ENCODE measurements at regions not wholly inside any gene's neighbourhood (a gene's known extent, or its start where the extent isn't known, plus 50 kb on each side); places are given as distances from the start of the nearest gene placed in this dataset.

DNA sequence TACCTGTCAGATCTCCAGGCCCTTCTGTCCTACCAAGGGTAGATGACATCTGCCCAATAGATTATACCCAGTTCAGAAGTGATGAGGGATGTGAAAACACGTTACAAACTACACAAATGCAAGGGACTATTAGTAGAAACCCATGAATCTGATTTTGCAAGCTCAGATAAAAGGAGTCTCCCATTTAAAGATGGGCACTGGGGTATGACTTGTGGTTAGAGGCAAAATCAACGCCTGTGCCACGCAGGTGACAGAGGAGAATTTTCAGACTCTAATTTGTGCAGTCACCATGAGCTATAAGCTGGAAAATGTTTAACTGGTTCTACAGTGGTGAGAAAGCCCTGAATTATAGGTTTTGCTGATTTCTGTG, 184.4 kb upstream of the LPP start:
- Histone ChIP-seq H2AFZ (ENCODE audit: low read length) (no peak overlapping the region), H2BK20ac (ENCODE audit: low read depth, low read length, poor library complexity, severe bottlenecking) (no peak overlapping the region), H3T11ph (ENCODE audit: low read length) (no peak overlapping the region), H2BK5ac (ENCODE audit: insufficient read length, low read length) (no peak overlapping the region), H3K9me3 (ENCODE audit: control insufficient read depth, low read depth, low read length) (no peaks in the 10 kb centered on the region), H3K14ac (ENCODE audit: insufficient read depth, low read length) (no peak overlapping the region), H4K91ac (ENCODE audit: insufficient read length, low read depth, low read length) (no peak overlapping the region), H4K5ac (ENCODE audit: insufficient read length, low read depth, low read length) (no peak overlapping the region), H4K8ac (replicated peaks; ENCODE audit: insufficient read length, low read depth, low read length) (no peak overlapping the region), H3K79me2 (ENCODE audit: insufficient read depth, low read length) (no peaks in the 10 kb centered on the region), H3K23me2 (ENCODE audit: insufficient read length, low read depth, low read length, poor library complexity, severe bottlenecking) (no peaks in the 10 kb centered on the region), H3K18ac (ENCODE audit: insufficient read length, low read depth, low read length) (no peak overlapping the region), H2BK120ac (ENCODE audit: low read depth, low read length, poor library complexity, severe bottlenecking) (no peak overlapping the region), H3K27me3 (ENCODE audit: insufficient read depth, low read length) (no peaks in the 10 kb centered on the region; the same call in 1 of the 2 replicates), H2BK15ac (ENCODE audit: low read depth, low read length) (no peak overlapping the region), H3K27ac (ENCODE audit: insufficient read length, low read depth, low read length) (no peak overlapping the region), H3K23ac (ENCODE audit: insufficient read length, low read depth, low read length) (no peak overlapping the region), H4K20me1 (ENCODE audit: control insufficient read depth, insufficient read depth, insufficient read length) (no peaks in the 10 kb centered on the region), H2AK5ac (ENCODE audit: insufficient read length, low read length) (no peak overlapping the region), H2BK12ac (ENCODE audit: insufficient read length, low read depth, low read length) (no peak overlapping the region), H3K9ac (ENCODE audit: extremely low read depth, insufficient read length, low read length) (no peak overlapping the region), H3K4ac (ENCODE audit: low read depth, low read length) (no peak overlapping the region), H3K79me1 (ENCODE audit: insufficient read depth, low read depth, low read length, poor library complexity, severe bottlenecking) (no peaks in the 10 kb centered on the region), H3K4me2 (ENCODE audit: insufficient read depth, insufficient read length, low read length) (no peak overlapping the region), H3K56ac (ENCODE audit: insufficient read length, low read depth, low read length) (no peak overlapping the region), H3K4me1 (ENCODE audit: insufficient read depth, low read length) (no peaks in the 10 kb centered on the region)
- no peaks in the 10 kb centered on the region for H3K36me3 Mint-ChIP-seq (ENCODE audit: insufficient read depth in 1 of 3, low read depth in 3 of 3)
- WGBS (ENCODE audit: extremely low coverage, insufficient read length, low lambda C conversion rate) = no CpG with 5 or more reads among the region's 3 CpGs
- no peak for DNase-seq
- TF ChIP-seq, protein P1, sequence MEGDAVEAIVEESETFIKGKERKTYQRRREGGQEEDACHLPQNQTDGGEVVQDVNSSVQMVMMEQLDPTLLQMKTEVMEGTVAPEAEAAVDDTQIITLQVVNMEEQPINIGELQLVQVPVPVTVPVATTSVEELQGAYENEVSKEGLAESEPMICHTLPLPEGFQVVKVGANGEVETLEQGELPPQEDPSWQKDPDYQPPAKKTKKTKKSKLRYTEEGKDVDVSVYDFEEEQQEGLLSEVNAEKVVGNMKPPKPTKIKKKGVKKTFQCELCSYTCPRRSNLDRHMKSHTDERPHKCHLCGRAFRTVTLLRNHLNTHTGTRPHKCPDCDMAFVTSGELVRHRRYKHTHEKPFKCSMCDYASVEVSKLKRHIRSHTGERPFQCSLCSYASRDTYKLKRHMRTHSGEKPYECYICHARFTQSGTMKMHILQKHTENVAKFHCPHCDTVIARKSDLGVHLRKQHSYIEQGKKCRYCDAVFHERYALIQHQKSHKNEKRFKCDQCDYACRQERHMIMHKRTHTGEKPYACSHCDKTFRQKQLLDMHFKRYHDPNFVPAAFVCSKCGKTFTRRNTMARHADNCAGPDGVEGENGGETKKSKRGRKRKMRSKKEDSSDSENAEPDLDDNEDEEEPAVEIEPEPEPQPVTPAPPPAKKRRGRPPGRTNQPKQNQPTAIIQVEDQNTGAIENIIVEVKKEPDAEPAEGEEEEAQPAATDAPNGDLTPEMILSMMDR (conservative IDR thresholded peaks at IDR 0.05) = no peak
- H3K9me3 Mint-ChIP-seq = no peaks in the 10 kb centered on the region
- no peaks in the 10 kb centered on the region for H3K27me3 Mint-ChIP-seq (ENCODE audit: low read depth)
- no peak overlapping the region for H3K27ac Mint-ChIP-seq
- H3K4me3 Mint-ChIP-seq = no peak overlapping the region
- peaks cover 4% of the 10 kb centered on the region in 2 experiments; a peak in 3 of 4 replicates for H3K4me1 Mint-ChIP-seq

Data from H9 (cell line).